Upper lobe of left lung (tissue), 4 donors: ENCODE measurements at regions not wholly inside any gene's neighbourhood (a gene's known extent, or its start where the extent isn't known, plus 50 kb on each side); places are given as distances from the start of the nearest gene placed in this dataset.

Experiments used
- CTCF ChIP-seq, 6 experiments: fragments of 450-650 bp in 4 of 6; fragments of 200-600 bp in 2 of 6; sonication (generic) in 2 of 6; IDR thresholded peaks; one replicate each; pipeline ENCODE4 v1.5.1; 2016 to 2019; ENCODE audit warnings: antibody characterized with exemption in 6 of 6
- POLR2A ChIP-seq, 4 donors: fragments of 450-650 bp; IDR thresholded peaks; one replicate each; pipeline ENCODE4 v1.5.1; 2016 to 2017; ENCODE audit warnings: antibody characterized with exemption in 4 of 4, mild to moderate bottlenecking in 2 of 4
- POLR2AphosphoS5 ChIP-seq, 2 donors: sonication (generic); formaldehyde crosslinking; IDR thresholded peaks; one replicate each; pipeline ENCODE4 v1.5.1; 2017; ENCODE audit warnings: antibody characterized with exemption in 2 of 2

- TF ChIP-seq CTCF (IDR thresholded peaks at IDR 0.05): no peak
- no peak for TF ChIP-seq POLR2A (IDR thresholded peaks at IDR 0.05)
- no peak for TF ChIP-seq POLR2AphosphoS5 (IDR thresholded peaks at IDR 0.05)
Observed at GRCh38 chr1:50350421-50350820, 72.8 kb downstream of the DMRTA2 start.
